Mesodermal cell (in vitro differentiated cells): ENCODE measurements at regions not wholly inside any gene's neighbourhood (a gene's known extent, or its start where the extent isn't known, plus 50 kb on each side); places are given as distances from the start of the nearest gene placed in this dataset.

Experiments
- H3K27ac ChIP-seq: 2 replicates; pipeline ENCODE4 v1.7.0; 2013; ENCODE audit warnings: mild to moderate bottlenecking, low read depth, low read length, moderate library complexity; ENCODE audit not compliant: severe bottlenecking
- H3K36me3 ChIP-seq: 2 replicates; pipeline ENCODE4 v1.7.1; 2013; ENCODE audit warnings: mild to moderate bottlenecking, low read length, moderate library complexity; ENCODE audit not compliant: control insufficient read depth, insufficient read depth
- H3K4me1 ChIP-seq: one replicate; pipeline ENCODE4 v1.7.1; 2013; ENCODE audit warnings: mild to moderate bottlenecking, low read length; ENCODE audit not compliant: insufficient read depth, control insufficient read depth, poor library complexity, severe bottlenecking
- H3K4me3 ChIP-seq: 2 replicates; pipeline ENCODE4 v1.7.0; 2013; ENCODE audit warnings: low read length, control low read depth, mild to moderate bottlenecking; ENCODE audit not compliant: insufficient read depth, poor library complexity, severe bottlenecking; ENCODE audit errors: extremely low read depth
- H3K9me3 ChIP-seq: 2 replicates; pipeline ENCODE4 v1.7.1; 2013; ENCODE audit warnings: mild to moderate bottlenecking, low read length, moderate library complexity; ENCODE audit not compliant: control insufficient read depth
- WGBS, 2 experiments: methylation state at CpG; one replicate each; pipeline ENCODE4 v1.1.5; 2013; ENCODE audit warnings: missing lambda C conversion rate in 2 of 2; ENCODE audit not compliant: insufficient coverage in 2 of 2; 5-methylcytosine and 5-hydroxymethylcytosine counted together

DNA sequence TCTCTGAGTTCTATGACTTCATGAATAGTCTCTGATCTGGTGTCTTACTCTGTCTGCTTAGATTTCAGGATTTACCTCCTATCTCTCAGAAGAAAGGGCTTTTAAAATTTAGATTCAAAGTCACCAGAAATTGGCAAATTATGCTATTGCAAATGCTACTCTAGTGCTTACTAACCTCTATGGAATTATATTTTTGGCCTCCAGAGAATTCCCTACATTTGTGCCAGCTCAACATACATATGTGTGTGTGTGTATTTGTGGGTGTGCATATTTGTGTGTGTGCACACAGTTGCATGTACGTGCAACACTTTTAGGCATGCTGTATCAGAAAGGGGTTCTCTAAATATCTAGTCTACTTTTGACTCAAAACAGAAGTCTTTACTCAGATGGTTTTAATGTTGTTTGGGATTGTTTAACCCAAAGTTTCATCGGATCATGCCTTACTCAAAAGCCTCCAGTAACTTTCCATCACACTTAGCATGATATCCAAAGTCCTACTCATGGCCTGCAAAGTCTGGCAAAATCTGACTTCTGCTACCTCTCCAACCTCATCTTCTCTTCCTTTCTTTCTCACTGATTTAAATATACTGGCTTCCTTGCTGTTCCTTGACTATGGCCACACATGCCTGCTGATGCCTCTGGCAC is 147.6 kb upstream of the NR3C1 start:
- H3K4me3 ChIP-seq, result no peak overlapping the region
- 80% methylated on average over 1 of the region's 2 CpGs; no CpG with 5 or more reads in 1 of the 2 experiments for WGBS, 2 experiments
- no peaks in the 10 kb centered on the region for H3K9me3 ChIP-seq
- no peak overlapping the region for H3K27ac ChIP-seq
- H3K4me1 ChIP-seq, result no peaks in the 10 kb centered on the region
- H3K36me3 ChIP-seq, result no peaks in the 10 kb centered on the region

DNA sequence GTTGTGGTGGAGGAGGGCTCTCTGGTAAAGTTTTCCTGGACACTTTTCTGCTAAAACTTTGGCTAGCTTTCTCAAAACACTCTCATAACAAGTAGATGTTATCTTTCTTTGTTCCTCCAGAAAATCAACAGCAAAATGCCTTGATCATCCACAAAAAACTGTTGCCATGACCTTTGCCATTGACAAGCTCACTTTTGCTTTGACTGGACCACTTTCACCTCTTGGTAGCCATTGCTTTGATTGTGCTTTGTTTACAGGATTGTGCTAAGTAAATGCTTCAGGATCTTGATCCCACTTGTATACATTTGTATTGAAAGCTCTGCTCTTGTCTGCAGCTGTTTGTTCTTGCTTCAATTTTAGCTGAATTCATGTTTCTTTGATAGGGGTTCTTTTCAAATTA is 143.9 kb upstream of the NR3C1 start:
- Histone ChIP-seq H3K4me1 (peaks cover 21% of the 10 kb centered on the region), H3K27ac (no peak overlapping the region), H3K4me3 (no peak overlapping the region), H3K9me3 (no peaks in the 10 kb centered on the region), H3K36me3 (no peaks in the 10 kb centered on the region)

DNA sequence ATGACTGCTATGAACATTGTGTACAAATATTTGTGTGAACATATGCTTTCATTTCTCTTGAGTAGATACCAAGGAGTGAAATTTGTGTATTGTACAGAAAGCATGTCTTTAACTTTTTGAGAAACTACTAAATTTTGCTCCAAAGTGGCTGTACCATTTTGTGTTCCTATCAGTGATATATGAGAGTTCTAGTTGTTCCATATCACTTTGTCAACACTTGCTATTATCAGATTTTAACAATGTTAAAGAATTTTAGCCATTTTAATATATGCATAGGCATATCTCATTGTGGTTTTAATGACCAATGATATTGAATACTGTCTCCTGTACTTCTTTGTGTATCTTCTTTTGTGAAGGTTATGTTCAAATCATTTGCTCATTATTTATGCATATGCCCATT is 142.9 kb upstream of the NR3C1 start:
- Histone ChIP-seq H3K4me1 (peaks cover 30% of the 10 kb centered on the region), H3K4me3 (no peak overlapping the region), H3K27ac (no peak overlapping the region), H3K36me3 (no peaks in the 10 kb centered on the region), H3K9me3 (no peaks in the 10 kb centered on the region)

DNA sequence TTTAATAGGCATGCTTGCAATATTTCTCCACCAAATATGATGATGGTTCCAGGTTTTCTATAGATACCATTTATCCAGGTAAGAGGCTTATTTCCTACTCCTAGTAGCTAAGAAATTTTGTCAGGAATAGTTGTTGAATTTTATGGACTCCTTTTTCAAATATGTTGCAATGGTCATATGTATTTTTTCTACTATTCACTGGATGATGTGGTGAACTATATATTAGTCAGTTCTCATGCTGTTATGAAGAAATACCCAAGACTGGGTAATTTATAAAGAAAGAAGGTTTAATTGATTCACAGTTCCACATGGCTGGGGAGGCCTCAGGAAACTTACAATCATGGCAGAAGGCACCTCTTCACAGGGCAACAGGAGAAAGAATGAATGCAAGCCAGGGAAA is 141.1 kb upstream of the NR3C1 start:
- no peak overlapping the region for H3K27ac ChIP-seq
- no peak overlapping the region for H3K4me3 ChIP-seq
- no peaks in the 10 kb centered on the region for H3K36me3 ChIP-seq
- peaks cover 30% of the 10 kb centered on the region for H3K4me1 ChIP-seq
- H3K9me3 ChIP-seq, result no peaks in the 10 kb centered on the region

DNA sequence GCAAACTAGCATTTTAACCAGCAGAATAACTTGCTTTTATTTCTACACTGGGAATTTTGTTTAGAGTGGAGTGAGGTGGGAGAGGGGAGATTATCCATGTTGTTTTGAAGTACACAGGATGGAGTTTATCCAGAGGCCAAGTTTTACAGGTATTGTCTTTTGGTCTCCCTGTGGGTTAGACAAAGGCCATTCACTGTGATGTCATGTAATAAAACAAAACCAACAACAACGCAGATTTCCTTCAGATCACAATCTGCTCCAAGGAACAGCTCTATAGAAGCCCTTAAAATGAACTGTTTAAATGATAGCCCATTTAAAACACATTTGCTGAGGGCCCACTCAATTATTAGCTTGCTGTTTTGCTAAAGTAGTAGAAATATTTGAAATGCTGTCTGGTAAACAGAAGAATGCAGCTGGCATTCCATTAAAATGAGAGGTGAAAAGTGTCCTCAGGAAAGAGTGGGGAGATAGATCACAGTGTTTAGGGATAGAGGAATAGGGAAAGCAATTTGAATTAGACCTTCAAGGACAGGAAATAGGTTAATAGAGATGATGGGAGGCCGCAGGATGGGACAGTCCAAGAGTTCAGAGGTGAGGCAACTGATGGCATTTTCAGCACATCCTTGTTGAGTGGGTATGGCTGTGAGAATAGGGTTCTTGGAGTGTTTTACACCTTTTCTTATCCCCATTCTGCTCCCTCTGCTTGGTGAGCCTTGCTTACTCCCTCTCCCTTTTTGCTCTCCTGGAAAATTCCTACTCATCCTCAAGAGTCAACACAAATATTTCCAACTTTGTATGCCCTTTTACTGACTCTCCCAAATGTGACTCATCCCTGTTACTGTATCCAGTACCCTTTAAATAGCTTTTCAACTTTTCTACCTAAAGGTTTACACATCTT is 140.1 kb upstream of the NR3C1 start:
- Histone ChIP-seq H3K27ac (peak overlapping the region; percentile 31), H3K4me3 (no peak overlapping the region), H3K36me3 (no peaks in the 10 kb centered on the region), H3K9me3 (peaks cover 4% of the 10 kb centered on the region), H3K4me1 (peaks cover 30% of the 10 kb centered on the region)
- WGBS, 2 experiments, result 100% methylated on average over 1 of the region's 2 CpGs

DNA sequence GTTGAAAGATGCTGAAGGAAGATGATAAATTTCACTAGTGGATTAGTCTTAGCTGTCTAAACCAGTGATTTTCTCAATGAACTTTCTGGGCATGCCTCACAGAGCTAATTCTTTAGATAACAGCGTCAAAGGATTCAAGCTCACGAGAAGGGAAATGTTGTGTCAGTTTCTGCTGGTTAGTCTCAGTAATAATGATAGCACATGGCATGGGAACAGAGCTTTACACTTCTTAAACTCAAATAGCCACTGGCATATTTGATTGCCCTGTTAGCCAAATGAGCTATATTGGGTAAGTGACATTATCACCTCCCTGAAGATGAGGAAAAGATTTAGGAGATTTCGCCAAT is 139.3 kb upstream of the NR3C1 start:
- WGBS, 2 experiments, result no CpG with 5 or more reads among the region's 3 CpGs
- peaks cover 30% of the 10 kb centered on the region for H3K4me1 ChIP-seq
- no peaks in the 10 kb centered on the region for H3K36me3 ChIP-seq
- peak overlapping the region; percentile 11 for H3K27ac ChIP-seq
- no peak overlapping the region for H3K4me3 ChIP-seq
- H3K9me3 ChIP-seq, result peaks cover 4% of the 10 kb centered on the region

DNA sequence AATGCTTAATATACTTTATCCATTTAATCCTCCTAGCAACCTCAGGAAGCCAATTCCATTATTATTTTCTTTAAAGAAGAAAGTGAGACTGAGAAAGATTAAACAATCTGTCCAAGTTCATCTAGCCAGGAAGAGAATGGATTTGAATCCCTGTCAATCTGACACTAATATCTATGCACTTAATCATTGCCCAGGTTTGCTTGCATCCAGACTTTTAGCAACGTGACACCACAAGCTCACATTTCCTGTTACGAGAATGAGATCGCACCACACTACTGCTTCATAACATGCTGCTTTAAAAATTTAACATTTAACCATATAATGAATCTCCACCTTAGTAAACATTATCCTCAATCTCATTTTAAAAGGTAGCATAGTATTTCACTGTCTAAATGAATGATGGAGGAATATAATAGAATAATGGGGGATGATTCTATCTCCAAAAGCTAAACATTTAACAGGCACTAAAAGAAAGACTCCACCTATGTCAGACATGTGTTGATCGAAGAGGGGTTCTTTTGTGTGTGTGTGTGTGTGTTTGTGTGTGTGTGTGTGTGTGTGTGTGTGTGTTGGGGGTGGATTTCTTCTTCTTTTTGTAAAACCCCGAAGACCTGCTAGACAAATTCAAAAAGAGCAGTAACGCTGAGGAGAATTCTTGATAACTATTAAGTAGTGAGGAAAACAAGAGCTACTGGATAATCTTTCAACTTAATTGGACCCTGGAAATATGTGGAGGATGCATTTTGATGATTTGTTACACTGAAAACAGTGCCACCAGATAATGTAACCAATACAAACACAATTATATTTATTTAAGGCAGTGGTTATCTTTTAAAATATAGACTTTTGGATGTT is 138.7 kb upstream of the NR3C1 start:
- H3K27ac ChIP-seq, result peak overlapping the region; percentile 11
- H3K9me3 ChIP-seq, result peaks cover 4% of the 10 kb centered on the region
- 71 to 88% methylated on average over 2 to 3 of the region's 6 CpGs for WGBS, 2 experiments
- H3K36me3 ChIP-seq, result no peaks in the 10 kb centered on the region
- no peak overlapping the region for H3K4me3 ChIP-seq
- peaks cover 32% of the 10 kb centered on the region for H3K4me1 ChIP-seq

DNA sequence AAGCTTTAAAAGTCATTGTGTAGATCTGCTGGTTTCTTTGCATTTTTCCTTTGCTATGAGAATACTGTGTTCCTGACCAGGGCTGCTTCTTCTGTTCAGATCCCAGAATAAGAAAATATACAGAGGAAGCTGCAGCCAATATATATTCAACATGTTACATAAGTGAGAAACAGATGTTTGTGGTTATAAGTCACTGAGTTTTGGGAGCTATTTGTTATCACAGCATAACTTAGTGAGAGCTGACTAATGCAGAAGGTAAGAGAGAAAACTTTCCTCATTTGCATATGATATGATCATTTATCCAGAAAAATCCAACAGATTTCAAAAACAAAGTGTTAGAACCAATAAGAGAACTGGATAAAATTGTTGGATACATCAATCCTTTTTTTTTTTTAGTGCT is 136.3 kb upstream of the NR3C1 start:
- H3K9me3 ChIP-seq, result peaks cover 4% of the 10 kb centered on the region

DNA sequence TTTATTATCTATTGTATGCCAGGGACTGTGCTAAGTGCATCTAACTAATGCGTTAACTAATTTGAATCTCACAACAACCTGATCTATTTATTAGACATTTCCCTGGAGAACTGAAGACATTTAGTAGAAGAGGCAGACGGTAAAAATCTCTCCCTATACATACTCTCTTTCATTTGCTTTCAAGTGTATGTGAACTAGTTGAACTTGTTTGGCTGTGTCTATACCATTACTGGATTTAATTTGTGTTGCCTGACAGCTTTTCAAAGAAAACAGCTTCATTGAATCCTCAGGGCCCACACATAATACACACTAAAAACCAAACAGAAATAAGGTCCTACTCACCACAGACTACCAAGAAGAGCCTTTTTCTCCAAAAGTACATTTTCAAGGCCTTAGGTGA is 133.6 kb upstream of the NR3C1 start:
- Histone ChIP-seq H3K4me1 (peaks cover 21% of the 10 kb centered on the region), H3K36me3 (no peaks in the 10 kb centered on the region), H3K27ac (peak overlapping the region; percentile 72), H3K4me3 (no peak overlapping the region), H3K9me3 (peaks cover 4% of the 10 kb centered on the region)
- 100% methylated on average over 1 of the region's 2 CpGs; no CpG with 5 or more reads in 1 of the 2 experiments for WGBS, 2 experiments

More for the DNA sequence above, 136.3 kb upstream of the NR3C1 start:
- Histone ChIP-seq H3K4me1 (peaks cover 45% of the 10 kb centered on the region), H3K27ac (no peak overlapping the region), H3K36me3 (no peaks in the 10 kb centered on the region), H3K4me3 (no peak overlapping the region)

DNA sequence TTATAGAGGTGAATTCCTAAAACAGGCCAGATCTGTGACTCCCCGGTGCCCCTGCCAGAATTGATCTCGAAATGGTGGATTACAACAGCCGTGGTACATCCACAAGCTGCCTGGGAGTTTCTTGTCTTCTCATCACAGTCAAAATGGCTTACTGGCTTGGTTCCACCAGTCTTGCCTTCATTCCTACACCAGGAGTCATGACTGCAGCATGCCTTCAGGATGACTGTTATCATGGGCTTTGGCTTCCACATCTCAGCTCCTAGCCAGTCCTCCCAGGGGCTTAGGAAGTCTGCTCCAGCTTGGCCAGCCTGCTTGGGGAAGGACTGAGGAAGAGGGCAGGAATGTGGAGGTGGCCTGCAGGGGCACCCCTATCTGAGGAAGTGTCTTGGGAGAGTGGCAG is 132.9 kb upstream of the NR3C1 start:
- H3K27ac ChIP-seq, result peak overlapping the region; percentile 72
- no peak overlapping the region for H3K4me3 ChIP-seq
- WGBS, 2 experiments, result 77 to 88% methylated on average over 3 of the region's 3 CpGs

More for the DNA sequence above, 132.9 kb upstream of the NR3C1 start:
- Histone ChIP-seq H3K36me3 (no peaks in the 10 kb centered on the region), H3K9me3 (peaks cover 4% of the 10 kb centered on the region), H3K4me1 (peaks cover 16% of the 10 kb centered on the region)
